AG04449 (cell line): ENCODE measurements at regions not wholly inside any gene's neighbourhood (a gene's known extent, or its start where the extent isn't known, plus 50 kb on each side); places are given as distances from the start of the nearest gene placed in this dataset.

Experiments used
- CTCF ChIA-PET: fragments of 350-600 bp; formaldehyde crosslinking; extraction: SDS; loops from one replicate; lab custom pipeline; 2021; ENCODE audit warnings: antibody characterized with exemption; lab: Yijun Ruan, JAX
- POLR2A ChIA-PET: fragments of 400-600, 350-600 bp; formaldehyde crosslinking; extraction: SDS; loops from one replicate; lab custom pipeline; 2020; ENCODE audit warnings: antibody characterized with exemption, inconsistent platforms; lab: Yijun Ruan, JAX
- DNase-seq: peaks from one replicate; pipeline ENCODE4 v3.0.0-alpha.2; 2010; ENCODE audit warnings: low read depth, low spot score
- H3K4me3 ChIP-seq: 2 replicates; pipeline ENCODE4 v1.5.1; 2011; ENCODE audit warnings: low read depth, mild to moderate bottlenecking, control low read depth, low read length
- CTCF ChIP-seq: IDR thresholded peaks from one replicate; pipeline ENCODE4 v1.5.1; 2011; ENCODE audit warnings: mild to moderate bottlenecking, moderate library complexity, low read length, control low read depth, inconsistent platforms; ENCODE audit not compliant: insufficient read depth; ENCODE audit errors: missing control alignments

GRCh38 chr2:146934921-146935320, 909.9 kb upstream of the ACVR2A start:
- no peak for DNase-seq
- no peak overlapping the region for H3K4me3 ChIP-seq
- TF ChIP-seq CTCF = no peak
- ChIA-PET CTCF (no interaction called here), POLR2A (no interaction called here)

GRCh38 chr2:146931109-146931508, 913.7 kb upstream of the ACVR2A start:
- DNase-seq = no peak
- H3K4me3 ChIP-seq = no peak overlapping the region
- ChIA-PET POLR2A (no interaction called here), CTCF (no interaction called here)
- no peak for TF ChIP-seq CTCF

- POLR2A ChIA-PET = no interaction called here
Measured at GRCh38 chr2:146927080-146927711, 917.6 kb upstream of the ACVR2A start.

GRCh38 chr2:146918280-146918679, 926.5 kb upstream of the ACVR2A start:
- no peak for DNase-seq
- TF ChIP-seq CTCF = no peak
- CTCF ChIA-PET = no interaction called here
- H3K4me3 ChIP-seq = no peak overlapping the region
- POLR2A ChIA-PET = no interaction called here

More at GRCh38 chr2:146927080-146927711, 917.6 kb upstream of the ACVR2A start:
- DNase-seq = no peak
- no peak overlapping the region for H3K4me3 ChIP-seq
- CTCF ChIA-PET = no interaction called here
- no peak for TF ChIP-seq CTCF

- no peak for TF ChIP-seq CTCF
- DNase-seq = no peak
- H3K4me3 ChIP-seq = no peak overlapping the region
- CTCF ChIA-PET = no interaction called here
- POLR2A ChIA-PET = no interaction called here
Measured at GRCh38 chr2:146917431-146918042, 927.3 kb upstream of the ACVR2A start.

GRCh38 chr2:146916914-146917313, 927.9 kb upstream of the ACVR2A start:
- DNase-seq = no peak
- H3K4me3 ChIP-seq = no peak overlapping the region
- TF ChIP-seq CTCF = no peak
- ChIA-PET POLR2A (no interaction called here), CTCF (no interaction called here)
